Heart left ventricle (tissue), 16 donors: ENCODE measurements at regions not wholly inside any gene's neighbourhood (a gene's known extent, or its start where the extent isn't known, plus 50 kb on each side); places are given as distances from the start of the nearest gene placed in this dataset.
A peak's percentile ranks its signal among the peaks of the same experiment; 100 is the strongest.

Source experiments
- ATAC-seq, 4 donors: fragments of 200-7000 bp; cut with Tn5 transposase; one replicate each; pipeline ENCODE4 v1.9.1; 2020 to 2022; ENCODE audit warnings: moderate library complexity in 4 of 4, mild to moderate bottlenecking in 3 of 4, moderate number of reproducible peaks in 1 of 4
- DNase-seq, 5 donors: peaks; one replicate each; pipeline ENCODE4 v3.0.0-alpha.2; 2020
- H3K27ac ChIP-seq, 12 donors: fragments of 200-600 bp; sonication (generic) in 4 of 12; one replicate each; pipeline versions ENCODE4 v1.5.0 to v1.8.0; 2016 to 2022; ENCODE audit warnings: mild to moderate bottlenecking in 2 of 12
- H3K27me3 ChIP-seq, 9 donors: fragments of 200-600 bp; sonication (generic) in 2 of 9; one replicate each; pipeline versions ENCODE4 v1.5.1 to v1.8.0; 2016 to 2022; ENCODE audit warnings: mild to moderate bottlenecking in 3 of 9
- H3K36me3 ChIP-seq, 9 donors: fragments of 200-600 bp; sonication (generic) in 2 of 9; one replicate each; pipeline versions ENCODE4 v1.5.0 to v1.8.0; 2018 to 2022; ENCODE audit warnings: mild to moderate bottlenecking in 2 of 9
- H3K4me1 ChIP-seq, 12 donors: fragments of 200-600 bp; sonication (generic) in 4 of 12; one replicate each; pipeline versions ENCODE4 v1.5.0 to v1.8.0; 2016 to 2022; ENCODE audit warnings: mild to moderate bottlenecking in 3 of 12
- H3K4me3 ChIP-seq, 12 donors: fragments of 200-600 bp; sonication (generic) in 4 of 12; one replicate each; pipeline versions ENCODE4 v1.5.0 to v1.8.0; 2017 to 2022; ENCODE audit warnings: mild to moderate bottlenecking in 9 of 12, moderate library complexity in 4 of 12
- H3K9me3 ChIP-seq, 12 donors: fragments of 200-600 bp; sonication (generic) in 4 of 12; one replicate each; pipeline versions ENCODE4 v1.5.0 to v1.8.0; 2016 to 2022; ENCODE audit warnings: mild to moderate bottlenecking in 1 of 12
- POLR2A ChIP-seq, 2 donors: fragments of 450-650 bp; IDR thresholded peaks; one replicate each; pipeline ENCODE4 v1.6.1; 2017; ENCODE audit warnings: antibody characterized with exemption in 2 of 2, mild to moderate bottlenecking in 2 of 2, moderate library complexity in 2 of 2
- WGBS, 4 donors: extraction: QIAGEN DNeasy Blood & Tissue Kit in 2 of 4; methylation state at CpG; one replicate each; pipeline versions ENCODE4 v1.1.5 to v1.1.7; 2013 to 2018; 5-methylcytosine and 5-hydroxymethylcytosine counted together
- intact Hi-C, 10 donors: fragments of 100-400 bp; cut with DNase I; formaldehyde crosslinking; loops; one replicate each; pipeline versions ENCODE4 v1.11.1 to v1.14.2; 2022
- TF ChIP-seq, protein P1 (sequence below), 12 donors: fragments of 200-600 bp; sonication (generic) in 4 of 12; IDR thresholded peaks; one replicate each; pipeline versions ENCODE4 v1.5.0 to v1.8.0; 2018 to 2022; ENCODE audit warnings: antibody characterized with exemption in 12 of 12, mild to moderate bottlenecking in 5 of 12
- donor health status: ischemic (EF 13 %, LVEDD 7.1; RV severe dilation, severe dysfunction).
- donor health status: healthy with polysubstance abuse.
- donor health status: DM: no; HTN: yes; CAD: no.
- donor health status: DM: no; HTN: no; CAD: no.
- donor health status: ischemic (EF 25% LVEDD 6.9; RV normal size, moderate dysfunction).
- donor health status: ischemic (EF 25% LVEDD 5.7; RV mildly dilated, moderate dysfunction).
- donor health status: healthy.
- donor health status: DM: yes; HTN: yes; CAD: no.
- donor health status: ischemic (EF 35%, LVEDD 5.7; RV mildly dilated, moderate dysfunction).
- donor health status: nonischemic (EF 11% LVEDD 7.7; RV severe dilation, severe dysfunction).
- donor health status: DM: yes; HTN: yes; CAD: no.
- donor health status: PGD.
- donor health status: ischemic (EF 29% LVEDD 5.4; RV normal size, mild dysfunction).
- donor health status: nonischemic (EF 23%, LVEDD 6.1; RV moderate dilation, normal function).

DNA sequence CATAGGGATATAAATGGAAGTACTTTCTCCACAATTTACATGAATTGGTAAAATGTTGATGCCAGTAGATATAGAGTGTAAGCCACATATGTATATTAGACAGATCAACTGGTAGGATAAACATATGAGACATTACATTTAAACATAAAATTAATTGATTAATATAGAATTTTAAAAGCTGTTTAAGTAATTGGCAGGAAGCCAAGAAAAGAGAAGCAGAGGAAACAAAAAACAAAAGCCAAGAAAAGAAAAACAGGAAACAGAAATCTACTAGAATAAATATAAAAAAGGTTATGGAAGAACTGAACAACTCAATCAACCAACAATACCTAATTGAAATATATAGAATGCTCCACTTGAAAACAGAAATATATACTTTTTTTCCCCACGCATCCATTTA is 920.1 kb upstream of the TMEFF2 start:
- no peaks in the 10 kb centered on the region for H3K9me3 ChIP-seq
- intact Hi-C loops: no loop called here
- TF ChIP-seq, protein P1, sequence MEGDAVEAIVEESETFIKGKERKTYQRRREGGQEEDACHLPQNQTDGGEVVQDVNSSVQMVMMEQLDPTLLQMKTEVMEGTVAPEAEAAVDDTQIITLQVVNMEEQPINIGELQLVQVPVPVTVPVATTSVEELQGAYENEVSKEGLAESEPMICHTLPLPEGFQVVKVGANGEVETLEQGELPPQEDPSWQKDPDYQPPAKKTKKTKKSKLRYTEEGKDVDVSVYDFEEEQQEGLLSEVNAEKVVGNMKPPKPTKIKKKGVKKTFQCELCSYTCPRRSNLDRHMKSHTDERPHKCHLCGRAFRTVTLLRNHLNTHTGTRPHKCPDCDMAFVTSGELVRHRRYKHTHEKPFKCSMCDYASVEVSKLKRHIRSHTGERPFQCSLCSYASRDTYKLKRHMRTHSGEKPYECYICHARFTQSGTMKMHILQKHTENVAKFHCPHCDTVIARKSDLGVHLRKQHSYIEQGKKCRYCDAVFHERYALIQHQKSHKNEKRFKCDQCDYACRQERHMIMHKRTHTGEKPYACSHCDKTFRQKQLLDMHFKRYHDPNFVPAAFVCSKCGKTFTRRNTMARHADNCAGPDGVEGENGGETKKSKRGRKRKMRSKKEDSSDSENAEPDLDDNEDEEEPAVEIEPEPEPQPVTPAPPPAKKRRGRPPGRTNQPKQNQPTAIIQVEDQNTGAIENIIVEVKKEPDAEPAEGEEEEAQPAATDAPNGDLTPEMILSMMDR (IDR thresholded peaks at IDR 0.05): no peak
- TF ChIP-seq POLR2A (IDR thresholded peaks at IDR 0.05): no peak
- no peaks in the 10 kb centered on the region for H3K4me1 ChIP-seq
- no peak for DNase-seq
- H3K27ac ChIP-seq: no peak overlapping the region
- no peak overlapping the region for H3K4me3 ChIP-seq
- H3K27me3 ChIP-seq: no peaks in the 10 kb centered on the region
- ATAC-seq: no peak
- H3K36me3 ChIP-seq: no peaks in the 10 kb centered on the region
- WGBS, 4 donors: 81 to 93% (median 87%) methylated on average over 1 of the region's 1 CpG

DNA sequence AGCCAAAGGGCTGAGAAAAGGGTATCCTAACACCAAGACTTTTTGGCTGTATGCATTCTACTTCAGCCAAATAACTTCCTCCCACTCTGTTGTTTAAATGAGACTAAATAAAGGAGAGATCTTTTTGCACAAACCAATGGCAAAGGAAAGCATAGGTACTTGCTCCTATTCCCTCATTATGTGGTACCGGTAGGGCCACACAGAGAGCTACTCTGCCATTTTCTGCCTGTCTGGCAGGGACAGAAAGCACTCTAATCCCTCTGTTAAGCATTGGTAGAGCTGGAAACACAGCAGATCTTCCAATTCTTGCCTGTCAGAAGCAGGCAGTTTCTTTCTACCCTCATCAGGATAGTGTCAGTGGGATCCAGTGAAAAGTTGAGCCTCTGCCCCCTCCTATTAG is 918.3 kb upstream of the TMEFF2 start:
- TF ChIP-seq, protein P1 (IDR thresholded peaks at IDR 0.05): no peak
- TF ChIP-seq POLR2A (IDR thresholded peaks at IDR 0.05): no peak
- 72 to 87% (median 82%) methylated on average over 1 of the region's 1 CpG for WGBS, 4 donors
- no peak for ATAC-seq

GRCh38 chr2:193103064-193103463 is 908.3 kb upstream of the TMEFF2 start:
- no peak for TF ChIP-seq POLR2A (IDR thresholded peaks at IDR 0.05)
- TF ChIP-seq, protein P1 (IDR thresholded peaks at IDR 0.05): no peak
- H3K9me3 ChIP-seq: no peaks in the 10 kb centered on the region
- DNase-seq (no peak), ATAC-seq (no peak)
- no peak overlapping the region for H3K27ac ChIP-seq
- H3K4me1 ChIP-seq: no peaks in the 10 kb centered on the region
- intact Hi-C loops: no loop called here
- no peaks in the 10 kb centered on the region for H3K27me3 ChIP-seq
- 65 to 73% (median 69%) methylated on average over 1 of the region's 1 CpG for WGBS, 4 donors
- no peaks in the 10 kb centered on the region for H3K36me3 ChIP-seq
- no peak overlapping the region for H3K4me3 ChIP-seq

More for the DNA sequence above, 918.3 kb upstream of the TMEFF2 start:
- H3K27me3 ChIP-seq: no peaks in the 10 kb centered on the region
- H3K9me3 ChIP-seq: no peaks in the 10 kb centered on the region
- DNase-seq: no peak
- H3K27ac ChIP-seq: no peak overlapping the region
- no peaks in the 10 kb centered on the region for H3K4me1 ChIP-seq
- no peak overlapping the region for H3K4me3 ChIP-seq
- H3K36me3 ChIP-seq: no peaks in the 10 kb centered on the region
- intact Hi-C loops: no loop called here

GRCh38 chr2:193101591-193101990 is 906.9 kb upstream of the TMEFF2 start:
- Histone ChIP-seq H3K36me3 (no peaks in the 10 kb centered on the region), H3K27me3 (no peaks in the 10 kb centered on the region), H3K27ac (no peak overlapping the region), H3K4me3 (no peak overlapping the region), H3K9me3 (no peaks in the 10 kb centered on the region), H3K4me1 (no peaks in the 10 kb centered on the region)
- TF ChIP-seq, protein P1 (IDR thresholded peaks at IDR 0.05): no peak
- no peak for TF ChIP-seq POLR2A (IDR thresholded peaks at IDR 0.05)
- peak in 1 of 5 donors; percentile 38 for DNase-seq
- intact Hi-C loops: no loop called here
- whole genome bisulfite sequencing, 4 donors: 87 to 93% (median 91%) methylated on average over 5 of the region's 5 CpGs
- ATAC-seq: no peak
